WTC11 (cell line): ENCODE measurements at regions not wholly inside any gene's neighbourhood (a gene's known extent, or its start where the extent isn't known, plus 50 kb on each side); places are given as distances from the start of the nearest gene placed in this dataset.

Experiments
- ATAC-seq: fragments of 200-7000 bp; cut with Tn5 transposase; 2 replicates; pipeline ENCODE4 v1.10.0; 2021; ENCODE audit warnings: mild to moderate bottlenecking, moderate library complexity
- CTCF ChIA-PET: fragments of 300-600 bp; sonication (Branson Sonifier 250); formaldehyde crosslinking; loops from one replicate; lab custom pipeline; 2021; ENCODE audit warnings: antibody characterized with exemption; lab: Charles Lee
- POLR2A ChIA-PET: fragments of 350-600 bp; sonication (Branson Sonifier 250); formaldehyde crosslinking; loops from one replicate; lab custom pipeline; 2021; ENCODE audit warnings: antibody characterized with exemption; lab: Charles Lee
- DNase-seq: peaks from one replicate; pipeline ENCODE4 v3.0.0; 2021; ENCODE audit warnings: low spot score
- H3K27ac Mint-ChIP-seq: 2 replicates; pipeline ENCODE4 v1.8.0; 2021; ENCODE audit warnings: mixed read lengths
- H3K27me3 Mint-ChIP-seq: 2 replicates; pipeline ENCODE4 v1.8.0; 2021; ENCODE audit warnings: low read depth, mild to moderate bottlenecking, moderate library complexity, mixed read lengths
- H3K36me3 Mint-ChIP-seq: 2 replicates; pipeline ENCODE4 v1.8.0; 2021; ENCODE audit warnings: mixed read lengths
- H3K4me1 Mint-ChIP-seq: 2 replicates; pipeline ENCODE4 v1.8.0; 2022; ENCODE audit warnings: mixed read lengths
- H3K4me3 Mint-ChIP-seq: 2 replicates; pipeline ENCODE4 v1.8.0; 2021; ENCODE audit warnings: mild to moderate bottlenecking, moderate library complexity, mixed read lengths
- H3K9me3 Mint-ChIP-seq: 2 replicates; pipeline ENCODE4 v1.8.0; 2021; ENCODE audit warnings: mixed read lengths
- FOXP4 ChIP-seq: sonication (generic); formaldehyde crosslinking; IDR thresholded peaks from 2 replicates; pipeline ENCODE4 v1.8.0; 2022; ENCODE audit warnings: mild to moderate bottlenecking, missing genetic modification reagents
- GABPB1 ChIP-seq: sonication (generic); formaldehyde crosslinking; IDR thresholded peaks from 2 replicates; pipeline ENCODE4 v1.8.1; 2023; ENCODE audit warnings: mild to moderate bottlenecking, missing genetic modification reagents
- GRHL2 ChIP-seq: fragments of 250-450 bp; sonication (Bioruptor Pico); IDR thresholded peaks from 2 replicates; pipeline ENCODE4 v1.8.0; 2022; ENCODE audit warnings: mild to moderate bottlenecking, moderate library complexity; ENCODE audit not compliant: insufficient replicate concordance, severe bottlenecking
- HMGA2 ChIP-seq: fragments of 250-450 bp; sonication (Bioruptor Pico); IDR thresholded peaks from 2 replicates; pipeline ENCODE4 v1.4.0; 2021; ENCODE audit warnings: mild to moderate bottlenecking, moderate library complexity
- KAT7 ChIP-seq: sonication (generic); formaldehyde crosslinking; IDR thresholded peaks from 2 replicates; pipeline ENCODE4 v1.8.1; 2023; ENCODE audit warnings: missing genetic modification reagents, mild to moderate bottlenecking, borderline replicate concordance
- MXD4 ChIP-seq: fragments of 250-450 bp; sonication (Bioruptor Pico); IDR thresholded peaks from 2 replicates; pipeline ENCODE4 v1.8.0; 2021; ENCODE audit warnings: mild to moderate bottlenecking, moderate library complexity, borderline replicate concordance
- NFYB ChIP-seq: sonication (generic); formaldehyde crosslinking; conservative IDR thresholded peaks from 2 replicates; pipeline ENCODE4 v1.8.0; 2022; ENCODE audit warnings: low read depth, missing genetic modification reagents
- PREB ChIP-seq: sonication (generic); formaldehyde crosslinking; IDR thresholded peaks from 2 replicates; pipeline ENCODE4 v1.8.1; 2022; ENCODE audit warnings: mild to moderate bottlenecking, missing genetic modification reagents, moderate library complexity, borderline replicate concordance
- SMAD4 ChIP-seq: sonication (generic); formaldehyde crosslinking; IDR thresholded peaks from 2 replicates; pipeline ENCODE4 v1.8.0; 2022; ENCODE audit warnings: mild to moderate bottlenecking, missing genetic modification reagents
- SP1 ChIP-seq: sonication (generic); formaldehyde crosslinking; conservative IDR thresholded peaks from 2 replicates; pipeline ENCODE4 v1.8.1; 2022; ENCODE audit warnings: missing genetic modification reagents
- ZMAT4 ChIP-seq: fragments of 250-450 bp; sonication (Bioruptor Pico); IDR thresholded peaks from 2 replicates; pipeline ENCODE4 v1.9.0; 2021; ENCODE audit warnings: mild to moderate bottlenecking
- ZNF138 ChIP-seq: sonication (generic); formaldehyde crosslinking; conservative IDR thresholded peaks from 2 replicates; pipeline ENCODE4 v1.8.1; 2022; ENCODE audit warnings: mild to moderate bottlenecking, moderate library complexity, missing genetic modification reagents
- ZNF219 ChIP-seq: sonication (generic); formaldehyde crosslinking; IDR thresholded peaks from 2 replicates; pipeline ENCODE4 v1.8.0; 2023; ENCODE audit warnings: missing genetic modification reagents, mild to moderate bottlenecking, borderline replicate concordance
- ZNF396 ChIP-seq: fragments of 250-450 bp; sonication (Bioruptor Pico); IDR thresholded peaks from 2 replicates; pipeline ENCODE4 v1.8.0; 2021; ENCODE audit warnings: mild to moderate bottlenecking, moderate library complexity, borderline replicate concordance
- ZNF512 ChIP-seq: sonication (generic); formaldehyde crosslinking; IDR thresholded peaks from 2 replicates; pipeline ENCODE4 v1.8.1; 2022; ENCODE audit warnings: missing genetic modification reagents, borderline replicate concordance
- ZNF671 ChIP-seq: fragments of 250-450 bp; sonication (Bioruptor Pico); IDR thresholded peaks from 2 replicates; pipeline ENCODE4 v1.8.0; 2021; ENCODE audit warnings: mild to moderate bottlenecking
- TF ChIP-seq, protein P1 (sequence below): sonication (generic); formaldehyde crosslinking; IDR thresholded peaks from 2 replicates; pipeline ENCODE4 v1.8.1; 2023; ENCODE audit warnings: mild to moderate bottlenecking, missing genetic modification reagents, moderate library complexity
- TF ChIP-seq, protein P2 (sequence below): sonication (generic); formaldehyde crosslinking; IDR thresholded peaks from 2 replicates; pipeline ENCODE4 v1.8.0; 2023; ENCODE audit warnings: mild to moderate bottlenecking, missing genetic modification reagents

DNA sequence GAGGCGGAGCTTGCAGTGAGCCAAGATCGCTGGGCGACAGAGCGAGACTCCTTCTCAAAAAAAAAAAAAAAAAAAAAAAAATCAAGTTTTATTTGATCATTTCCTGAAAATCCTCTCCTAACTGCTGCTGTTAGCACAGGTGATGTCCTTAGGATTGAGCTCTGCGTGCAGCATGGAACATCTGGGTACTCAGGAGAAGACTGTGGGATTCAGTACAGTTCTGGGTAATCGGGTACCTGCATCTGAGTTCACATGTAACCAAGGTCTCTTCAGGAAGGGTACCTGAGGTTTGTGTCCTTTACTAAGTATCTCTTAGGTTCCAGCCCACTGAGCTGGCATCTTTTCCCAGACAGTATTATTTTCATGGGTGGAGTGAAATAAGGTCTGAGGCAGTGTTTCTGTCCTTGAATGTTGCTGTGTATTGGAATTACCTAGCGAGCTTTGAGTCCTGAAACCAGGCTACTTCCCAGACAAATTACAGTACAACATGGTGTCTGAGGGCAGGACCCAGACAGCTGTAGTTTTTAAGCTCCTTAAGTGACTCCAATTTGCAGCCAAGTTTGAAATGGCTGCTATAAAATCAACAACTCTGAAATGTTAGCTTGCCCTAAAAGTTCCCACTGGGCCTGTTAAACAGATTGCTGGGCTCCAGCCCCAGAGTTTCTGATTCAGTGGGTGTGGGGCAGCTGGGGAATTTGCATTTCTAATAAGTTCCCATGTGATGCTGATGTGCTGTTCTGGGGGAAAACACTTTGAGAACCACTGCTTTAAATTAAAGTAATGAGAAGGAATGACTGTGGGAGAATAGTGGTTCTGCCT is 120.5 kb downstream of the PMAIP1 start (continued):
- no peak for TF ChIP-seq SP1
- TF ChIP-seq, protein P1, sequence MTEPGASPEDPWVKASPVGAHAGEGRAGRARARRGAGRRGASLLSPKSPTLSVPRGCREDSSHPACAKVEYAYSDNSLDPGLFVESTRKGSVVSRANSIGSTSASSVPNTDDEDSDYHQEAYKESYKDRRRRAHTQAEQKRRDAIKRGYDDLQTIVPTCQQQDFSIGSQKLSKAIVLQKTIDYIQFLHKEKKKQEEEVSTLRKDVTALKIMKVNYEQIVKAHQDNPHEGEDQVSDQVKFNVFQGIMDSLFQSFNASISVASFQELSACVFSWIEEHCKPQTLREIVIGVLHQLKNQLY (CRISPR knock-in tag) = no peak
- TF ChIP-seq ZNF138 (CRISPR knock-in tag) = no peak
- TF ChIP-seq ZMAT4 (CRISPR knock-in tag) = no peak

- POLR2A ChIA-PET = interaction anchor here (0.6 to 0.7 kb wide), 2 partner anchors 114 to 563 kb away, joined by 4 to 5 read pairs; no protein-coding TSS in a partner anchor
- no peaks in the 10 kb centered on the region for H3K9me3 Mint-ChIP-seq
- H3K4me3 Mint-ChIP-seq = peak overlapping the region; percentile 24; the same call in 1 of the 2 replicates
- TF ChIP-seq PREB (CRISPR knock-in tag) = no peak
- TF ChIP-seq, all 79 proteins: peak for 0
- 0 out of 2 replicates have a peak overlapping the region, but pooled peaks have one; percentile 67 for H3K27ac Mint-ChIP-seq
- peaks cover 4% of the 10 kb centered on the region; the same call in 1 of the 2 replicates for H3K27me3 Mint-ChIP-seq
- no peaks in the 10 kb centered on the region for H3K36me3 Mint-ChIP-seq
- H3K4me1 Mint-ChIP-seq = peaks cover 34% of the 10 kb centered on the region
- ATAC-seq (peak; percentile 35; the same call in 1 of the 2 replicates), DNase-seq (no peak)
- CTCF ChIA-PET = interaction anchor here (1.4 kb wide), 2 partner anchors 23 to 31 kb away, joined by 3 to 8 read pairs; no protein-coding TSS in a partner anchor
Observed at GRCh38 chr18:60019463-60019840, 119.7 kb downstream of the PMAIP1 start.

DNA sequence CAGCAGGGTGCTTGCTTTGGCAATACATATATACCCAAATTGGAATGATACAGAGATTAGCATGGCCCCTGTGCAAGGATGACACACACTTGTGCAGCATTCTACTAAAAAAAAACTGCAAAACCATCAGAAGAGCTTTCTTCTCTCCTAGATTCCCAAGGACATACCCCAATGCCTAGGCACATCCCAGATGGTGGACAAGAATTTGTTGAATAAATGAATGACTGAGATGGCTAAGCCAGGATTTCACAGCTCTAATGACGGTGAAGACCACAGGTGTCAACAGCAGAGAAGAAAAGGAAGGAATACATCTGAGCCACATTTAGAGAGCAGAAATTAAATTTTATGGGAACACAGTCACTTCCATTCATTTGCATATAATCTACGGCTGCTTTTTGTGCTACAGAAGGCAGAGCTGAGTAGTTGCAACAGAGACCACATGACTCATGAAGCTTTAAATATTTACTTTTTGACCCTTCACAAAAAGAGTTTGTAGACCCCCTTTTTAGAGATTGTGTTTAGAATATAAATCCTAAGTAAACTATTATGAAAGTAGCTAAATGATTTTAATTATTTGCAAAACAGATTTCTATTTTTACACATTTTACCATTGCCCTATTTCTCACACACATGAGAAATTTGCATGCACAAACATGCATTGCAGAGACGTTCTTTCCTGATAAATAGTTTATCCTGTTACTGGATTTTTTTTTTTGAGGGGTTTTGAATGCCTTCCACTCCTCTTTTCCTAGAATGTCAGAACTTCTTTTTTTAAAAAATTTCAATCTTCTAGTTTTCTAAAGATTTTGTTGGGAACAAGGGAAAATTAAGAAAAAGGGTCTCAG is 119.0 kb downstream of the PMAIP1 start:
- CTCF ChIA-PET = interaction anchor here (1.4 kb wide), 1 partner anchor 30 kb away, joined by 3 read pairs; no protein-coding TSS in a partner anchor
- no peak for ATAC-seq
- no peak overlapping the region for H3K4me3 Mint-ChIP-seq
- DNase-seq = no peak
- peak overlapping the region; percentile 61; the same call in 1 of the 2 replicates for H3K27ac Mint-ChIP-seq
- H3K27me3 Mint-ChIP-seq = peaks cover 4% of the 10 kb centered on the region; the same call in 1 of the 2 replicates
- H3K4me1 Mint-ChIP-seq = peaks cover 35% of the 10 kb centered on the region
- POLR2A ChIA-PET = no interaction called here
- H3K36me3 Mint-ChIP-seq = peaks cover 3% of the 10 kb centered on the region
- peaks cover 3% of the 10 kb centered on the region for H3K9me3 Mint-ChIP-seq
- TF ChIP-seq, protein P2, sequence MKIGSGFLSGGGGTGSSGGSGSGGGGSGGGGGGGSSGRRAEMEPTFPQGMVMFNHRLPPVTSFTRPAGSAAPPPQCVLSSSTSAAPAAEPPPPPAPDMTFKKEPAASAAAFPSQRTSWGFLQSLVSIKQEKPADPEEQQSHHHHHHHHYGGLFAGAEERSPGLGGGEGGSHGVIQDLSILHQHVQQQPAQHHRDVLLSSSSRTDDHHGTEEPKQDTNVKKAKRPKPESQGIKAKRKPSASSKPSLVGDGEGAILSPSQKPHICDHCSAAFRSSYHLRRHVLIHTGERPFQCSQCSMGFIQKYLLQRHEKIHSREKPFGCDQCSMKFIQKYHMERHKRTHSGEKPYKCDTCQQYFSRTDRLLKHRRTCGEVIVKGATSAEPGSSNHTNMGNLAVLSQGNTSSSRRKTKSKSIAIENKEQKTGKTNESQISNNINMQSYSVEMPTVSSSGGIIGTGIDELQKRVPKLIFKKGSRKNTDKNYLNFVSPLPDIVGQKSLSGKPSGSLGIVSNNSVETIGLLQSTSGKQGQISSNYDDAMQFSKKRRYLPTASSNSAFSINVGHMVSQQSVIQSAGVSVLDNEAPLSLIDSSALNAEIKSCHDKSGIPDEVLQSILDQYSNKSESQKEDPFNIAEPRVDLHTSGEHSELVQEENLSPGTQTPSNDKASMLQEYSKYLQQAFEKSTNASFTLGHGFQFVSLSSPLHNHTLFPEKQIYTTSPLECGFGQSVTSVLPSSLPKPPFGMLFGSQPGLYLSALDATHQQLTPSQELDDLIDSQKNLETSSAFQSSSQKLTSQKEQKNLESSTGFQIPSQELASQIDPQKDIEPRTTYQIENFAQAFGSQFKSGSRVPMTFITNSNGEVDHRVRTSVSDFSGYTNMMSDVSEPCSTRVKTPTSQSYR (CRISPR knock-in tag) = no peak
- TF ChIP-seq HMGA2 (CRISPR knock-in tag) = no peak
- no peak for TF ChIP-seq GABPB1 (CRISPR knock-in tag)
- TF ChIP-seq ZMAT4 (CRISPR knock-in tag) = no peak
- TF ChIP-seq ZNF219 (CRISPR knock-in tag) = no peak
- TF ChIP-seq ZNF671 (CRISPR knock-in tag) = no peak
- no peak for TF ChIP-seq GRHL2 (CRISPR knock-in tag)
- no peak for TF ChIP-seq SMAD4 (CRISPR knock-in tag)
- TF ChIP-seq NFYB (CRISPR knock-in tag) = no peak
- TF ChIP-seq MXD4 (CRISPR knock-in tag) = no peak
- TF ChIP-seq PREB (CRISPR knock-in tag) = no peak
- no peak for TF ChIP-seq KAT7
- TF ChIP-seq ZNF396 = no peak
- TF ChIP-seq FOXP4 (CRISPR knock-in tag) = no peak
- no peak for TF ChIP-seq ZNF512 (CRISPR knock-in tag)
